CD14-positive monocyte (primary cell): ENCODE measurements at regions not wholly inside any gene's neighbourhood (a gene's known extent, or its start where the extent isn't known, plus 50 kb on each side); places are given as distances from the start of the nearest gene placed in this dataset.
A peak's percentile ranks its signal among the peaks of the same experiment; 100 is the strongest.

Experiments
- DNase-seq, 3 donors: peaks; one replicate each; pipeline ENCODE4 v3.0.0-alpha.2; 2011 to 2022
- H2AFZ ChIP-seq: 2 replicates; pipeline ENCODE4 v1.6.0; 2012; ENCODE audit warnings: mild to moderate bottlenecking, low read depth, low read length, inconsistent platforms; ENCODE audit not compliant: insufficient read depth, poor library complexity, severe bottlenecking
- H3K27ac ChIP-seq, 2 donors: 1 replicate in 1 of 2; 2 replicates in 1 of 2; pipeline ENCODE4 v1.5.1; 2012 to 2013; ENCODE audit warnings: low read length in 2 of 2, control low read depth in 1 of 2, inconsistent platforms in 1 of 2, low read depth in 1 of 2, mild to moderate bottlenecking in 1 of 2
- H3K27me3 ChIP-seq, 2 donors: one replicate each; pipeline versions ENCODE4 v1.6.0 to v1.6.1; 2011 to 2013; ENCODE audit warnings: low read length in 2 of 2; ENCODE audit not compliant: control insufficient read depth in 2 of 2, insufficient read depth in 2 of 2
- H3K36me3 ChIP-seq, 2 donors: replicated peaks in 1 of 2; 1 replicate in 1 of 2; 2 replicates in 1 of 2; pipeline versions ENCODE4 v1.5.1 to v1.6.1; 2012 to 2013; ENCODE audit warnings: low read length in 2 of 2, control low read depth in 1 of 2, inconsistent platforms in 1 of 2, mild to moderate bottlenecking in 1 of 2; ENCODE audit not compliant: insufficient read depth in 2 of 2, control insufficient read depth in 1 of 2
- H3K4me1 ChIP-seq, 2 donors: 1 replicate in 1 of 2; 2 replicates in 1 of 2; pipeline versions ENCODE4 v1.5.1 to v1.6.1; 2012 to 2013; ENCODE audit warnings: low read length in 2 of 2, control low read depth in 1 of 2, inconsistent platforms in 1 of 2, mild to moderate bottlenecking in 1 of 2, moderate library complexity in 1 of 2; ENCODE audit not compliant: insufficient read depth in 2 of 2, control insufficient read depth in 1 of 2
- H3K4me2 ChIP-seq: replicated peaks from 2 replicates; pipeline ENCODE3; 2012; ENCODE audit warnings: low read length, moderate library complexity, mild to moderate bottlenecking; ENCODE audit not compliant: poor library complexity, severe bottlenecking; ENCODE audit errors: extremely low read depth
- H3K4me3 ChIP-seq, 3 experiments: fragments of 200-600 bp in 1 of 3; sonication (generic) in 1 of 3; replicated peaks in 1 of 3; 1 replicate in 2 of 3; 2 replicates in 1 of 3; pipeline ENCODE4 v1.5.1; 2011 to 2013; ENCODE audit warnings: low read length in 3 of 3, mild to moderate bottlenecking in 3 of 3, control low read depth in 2 of 3, low read depth in 2 of 3, inconsistent platforms in 1 of 3, moderate library complexity in 1 of 3
- H3K79me2 ChIP-seq: 2 replicates; pipeline ENCODE4 v1.6.0; 2012; ENCODE audit warnings: mild to moderate bottlenecking, control low read depth, inconsistent platforms, low read length, moderate library complexity; ENCODE audit not compliant: insufficient read depth
- H3K9ac ChIP-seq: 2 replicates; pipeline ENCODE4 v1.6.0; 2017; ENCODE audit warnings: low read length, mild to moderate bottlenecking; ENCODE audit not compliant: insufficient read depth, poor library complexity, severe bottlenecking
- H3K9me3 ChIP-seq, 2 donors: replicated peaks in 1 of 2; 1 replicate in 1 of 2; 2 replicates in 1 of 2; pipeline versions ENCODE4 v1.5.1 to v1.6.1; 2012 to 2013; ENCODE audit warnings: low read length in 2 of 2, control low read depth in 1 of 2; ENCODE audit not compliant: control insufficient read depth in 1 of 2, insufficient read depth in 1 of 2
- H4K20me1 ChIP-seq: 2 replicates; pipeline ENCODE4 v1.6.0; 2012; ENCODE audit warnings: mild to moderate bottlenecking, low read length, control low read depth, moderate library complexity; ENCODE audit not compliant: insufficient read depth
- H3K27ac Mint-ChIP-seq, 7 donors: one replicate each; pipeline ENCODE4 v1.8.0; 2020; ENCODE audit warnings: mild to moderate bottlenecking in 7 of 7, mixed read lengths in 7 of 7, moderate library complexity in 6 of 7, inconsistent platforms in 2 of 7
- H3K27me3 Mint-ChIP-seq, 3 donors: one replicate each; pipeline ENCODE4 v1.8.0; 2021 to 2022; ENCODE audit warnings: low read depth in 3 of 3, mild to moderate bottlenecking in 3 of 3, mixed read lengths in 3 of 3, moderate library complexity in 3 of 3, inconsistent platforms in 1 of 3
- H3K36me3 Mint-ChIP-seq, 2 donors: one replicate each; pipeline ENCODE4 v1.8.0; 2020; ENCODE audit warnings: mixed read lengths in 2 of 2, inconsistent platforms in 1 of 2, mild to moderate bottlenecking in 1 of 2
- H3K4me1 Mint-ChIP-seq: one replicate; pipeline ENCODE4 v1.8.0; 2020; ENCODE audit warnings: mild to moderate bottlenecking, mixed read lengths
- H3K4me3 Mint-ChIP-seq, 2 donors: one replicate each; pipeline ENCODE4 v1.8.0; 2020; ENCODE audit warnings: mild to moderate bottlenecking in 2 of 2, mixed read lengths in 2 of 2, moderate library complexity in 1 of 2
- H3K9me3 Mint-ChIP-seq, 7 donors: one replicate each; pipeline ENCODE4 v1.8.0; 2020 to 2022; ENCODE audit warnings: mixed read lengths in 7 of 7, mild to moderate bottlenecking in 6 of 7, moderate library complexity in 6 of 7, inconsistent platforms in 2 of 7
- CTCF ChIP-seq: fragments of 200-600 bp; IDR thresholded peaks from one replicate; pipeline ENCODE4 v1.8.0; 2022; ENCODE audit warnings: antibody characterized with exemption, mild to moderate bottlenecking
- WGBS: methylation state at CpG from one replicate; pipeline ENCODE4 v1.1.5; 2013; ENCODE audit warnings: missing lambda C conversion rate; ENCODE audit not compliant: insufficient coverage; 5-methylcytosine and 5-hydroxymethylcytosine counted together
- intact Hi-C, 2 donors: fragments of 100-400 bp; cut with micrococcal nuclease; formaldehyde crosslinking; loops; one replicate each; pipeline versions ENCODE4 v1.15.0 to v1.15.1; 2023

GRCh38 chr7:22049766-22050500 is 104.2 kb upstream of the CDCA7L start:
- no peak overlapping the region for H3K4me2 ChIP-seq
- H3K4me3 Mint-ChIP-seq = no peak overlapping the region
- no peaks in the 10 kb centered on the region for H3K36me3 Mint-ChIP-seq
- peaks cover 0 to 2% (median 0%) of the 10 kb centered on the region in 7 donors for H3K9me3 Mint-ChIP-seq
- intact Hi-C loops = no loop called here
- H3K4me3 ChIP-seq = no peak overlapping the region
- no peaks in the 10 kb centered on the region for H4K20me1 ChIP-seq
- no peak overlapping the region for H3K9ac ChIP-seq
- H3K27ac ChIP-seq = no peak overlapping the region
- no peaks in the 10 kb centered on the region for H3K36me3 ChIP-seq
- H2AFZ ChIP-seq = no peak overlapping the region
- no peaks in the 10 kb centered on the region for H3K79me2 ChIP-seq
- H3K4me1 Mint-ChIP-seq = no peaks in the 10 kb centered on the region
- 95% methylated on average over 13 of the region's 17 CpGs for WGBS
- no peaks in the 10 kb centered on the region for H3K4me1 ChIP-seq
- no peaks in the 10 kb centered on the region for H3K27me3 ChIP-seq
- TF ChIP-seq CTCF = no peak
- H3K27me3 Mint-ChIP-seq = peaks cover 4 to 6% (median 5%) of the 10 kb centered on the region in 3 donors
- peak overlapping the region in 1 of 7 donors; percentile 24 for H3K27ac Mint-ChIP-seq
- no peaks in the 10 kb centered on the region for H3K9me3 ChIP-seq
- DNase-seq = no peak

GRCh38 chr7:22043367-22043766 is 97.7 kb upstream of the CDCA7L start:
- intact Hi-C loops = no loop called here
- H3K27ac ChIP-seq = no peak overlapping the region
- TF ChIP-seq CTCF = no peak
- no peak overlapping the region for H2AFZ ChIP-seq
- no peak for DNase-seq
- H3K4me2 ChIP-seq = no peak overlapping the region
- H3K4me3 Mint-ChIP-seq = no peak overlapping the region
- no peak overlapping the region for H3K9ac ChIP-seq
- H3K27me3 ChIP-seq = no peaks in the 10 kb centered on the region
- H3K27me3 Mint-ChIP-seq = peaks cover 1 to 6% (median 2%) of the 10 kb centered on the region in 3 donors
- H3K36me3 Mint-ChIP-seq = no peaks in the 10 kb centered on the region
- no peaks in the 10 kb centered on the region for H3K4me1 Mint-ChIP-seq
- peaks cover 0 to 6% (median 3%) of the 10 kb centered on the region in 7 donors for H3K9me3 Mint-ChIP-seq
- peak overlapping the region in 1 of 7 donors; percentile 14 for H3K27ac Mint-ChIP-seq
- no peak overlapping the region for H3K4me3 ChIP-seq
- no CpG with 5 or more reads among the region's 5 CpGs for WGBS
- H3K9me3 ChIP-seq = no peaks in the 10 kb centered on the region
- H3K4me1 ChIP-seq = no peaks in the 10 kb centered on the region
- no peaks in the 10 kb centered on the region for H3K79me2 ChIP-seq
- no peaks in the 10 kb centered on the region for H4K20me1 ChIP-seq
- H3K36me3 ChIP-seq = no peaks in the 10 kb centered on the region
